Progenitor cell of endocrine pancreas (in vitro differentiated cells): ENCODE measurements at regions not wholly inside any gene's neighbourhood (a gene's known extent, or its start where the extent isn't known, plus 50 kb on each side); places are given as distances from the start of the nearest gene placed in this dataset.

Experiments
- DNase-seq: peaks from one replicate; pipeline ENCODE4 v3.0.0; 2021; ENCODE audit warnings: low spot score; ENCODE audit not compliant: unreplicated experiment
- H3K27ac Mint-ChIP-seq: 2 replicates; pipeline ENCODE4 v1.8.0; 2021; ENCODE audit warnings: mild to moderate bottlenecking, moderate library complexity, mixed read lengths
- H3K27me3 Mint-ChIP-seq: 2 replicates; pipeline ENCODE4 v1.8.0; 2021; ENCODE audit warnings: mixed read lengths
- H3K36me3 Mint-ChIP-seq: 2 replicates; pipeline ENCODE4 v1.8.0; 2022; ENCODE audit warnings: mixed read lengths; ENCODE audit not compliant: insufficient read depth
- H3K4me1 Mint-ChIP-seq: 2 replicates; pipeline ENCODE4 v1.8.0; 2021; ENCODE audit warnings: low read depth, mixed read lengths
- H3K4me3 Mint-ChIP-seq: 2 replicates; pipeline ENCODE4 v1.8.0; 2021; ENCODE audit warnings: low read depth, mild to moderate bottlenecking, moderate library complexity, mixed read lengths
- H3K9me3 Mint-ChIP-seq: 2 replicates; pipeline ENCODE4 v1.8.0; 2021; ENCODE audit warnings: low read depth, mixed read lengths
- TF ChIP-seq, protein P1 (sequence below): fragments of 200-600 bp; sonication (generic); IDR thresholded peaks from one replicate; pipeline ENCODE4 v1.5.0; 2021; ENCODE audit warnings: antibody characterized with exemption, mild to moderate bottlenecking; ENCODE audit not compliant: unreplicated experiment

DNA sequence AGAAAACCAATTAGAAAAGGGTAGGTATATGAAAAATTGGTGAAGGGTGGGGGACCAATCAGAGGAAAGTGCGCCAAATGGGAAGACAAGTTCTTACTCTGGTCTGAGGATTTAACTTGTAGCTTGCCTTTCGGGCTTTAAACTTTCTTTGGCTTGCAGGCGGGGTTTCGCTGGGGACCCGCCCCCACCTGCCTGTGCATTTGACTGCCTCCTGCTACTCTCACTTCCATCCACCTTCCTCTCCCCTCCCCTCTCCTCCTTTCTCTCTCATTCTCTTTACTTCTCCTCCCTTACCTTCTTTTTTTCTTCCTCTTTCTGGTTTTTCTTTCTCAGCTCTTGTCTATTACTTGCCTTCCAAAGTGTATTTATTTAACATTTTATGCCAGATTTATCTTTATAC is 278.8 kb downstream of the DNAJB9 start:
- peaks cover 16% of the 10 kb centered on the region for H3K27me3 Mint-ChIP-seq
- no peaks in the 10 kb centered on the region for H3K9me3 Mint-ChIP-seq
- DNase-seq = no peak
- TF ChIP-seq, protein P1, sequence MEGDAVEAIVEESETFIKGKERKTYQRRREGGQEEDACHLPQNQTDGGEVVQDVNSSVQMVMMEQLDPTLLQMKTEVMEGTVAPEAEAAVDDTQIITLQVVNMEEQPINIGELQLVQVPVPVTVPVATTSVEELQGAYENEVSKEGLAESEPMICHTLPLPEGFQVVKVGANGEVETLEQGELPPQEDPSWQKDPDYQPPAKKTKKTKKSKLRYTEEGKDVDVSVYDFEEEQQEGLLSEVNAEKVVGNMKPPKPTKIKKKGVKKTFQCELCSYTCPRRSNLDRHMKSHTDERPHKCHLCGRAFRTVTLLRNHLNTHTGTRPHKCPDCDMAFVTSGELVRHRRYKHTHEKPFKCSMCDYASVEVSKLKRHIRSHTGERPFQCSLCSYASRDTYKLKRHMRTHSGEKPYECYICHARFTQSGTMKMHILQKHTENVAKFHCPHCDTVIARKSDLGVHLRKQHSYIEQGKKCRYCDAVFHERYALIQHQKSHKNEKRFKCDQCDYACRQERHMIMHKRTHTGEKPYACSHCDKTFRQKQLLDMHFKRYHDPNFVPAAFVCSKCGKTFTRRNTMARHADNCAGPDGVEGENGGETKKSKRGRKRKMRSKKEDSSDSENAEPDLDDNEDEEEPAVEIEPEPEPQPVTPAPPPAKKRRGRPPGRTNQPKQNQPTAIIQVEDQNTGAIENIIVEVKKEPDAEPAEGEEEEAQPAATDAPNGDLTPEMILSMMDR = no peak
- H3K27ac Mint-ChIP-seq = no peak overlapping the region
- H3K4me1 Mint-ChIP-seq = no peaks in the 10 kb centered on the region
- H3K36me3 Mint-ChIP-seq = no peaks in the 10 kb centered on the region
- no peak overlapping the region for H3K4me3 Mint-ChIP-seq

DNA sequence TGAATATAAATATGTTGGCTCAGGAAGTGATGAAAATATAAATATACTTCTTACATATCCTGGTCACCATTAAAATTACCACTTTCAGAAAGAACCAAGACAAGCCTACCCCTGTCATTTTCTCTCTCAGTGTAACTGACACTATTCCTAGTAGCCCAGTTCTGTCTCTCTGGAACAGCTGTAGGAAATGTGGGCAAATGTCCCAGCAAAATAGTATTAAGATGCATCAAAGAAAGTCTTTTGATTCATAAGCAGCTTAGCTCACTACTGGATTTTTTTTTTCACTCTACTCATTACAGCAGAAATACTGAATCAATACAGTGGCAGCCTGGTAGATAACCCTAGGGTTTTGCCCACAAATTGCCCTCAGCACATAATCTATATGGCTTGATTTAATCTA is 290.9 kb downstream of the DNAJB9 start:
- no peaks in the 10 kb centered on the region for H3K4me1 Mint-ChIP-seq

DNA sequence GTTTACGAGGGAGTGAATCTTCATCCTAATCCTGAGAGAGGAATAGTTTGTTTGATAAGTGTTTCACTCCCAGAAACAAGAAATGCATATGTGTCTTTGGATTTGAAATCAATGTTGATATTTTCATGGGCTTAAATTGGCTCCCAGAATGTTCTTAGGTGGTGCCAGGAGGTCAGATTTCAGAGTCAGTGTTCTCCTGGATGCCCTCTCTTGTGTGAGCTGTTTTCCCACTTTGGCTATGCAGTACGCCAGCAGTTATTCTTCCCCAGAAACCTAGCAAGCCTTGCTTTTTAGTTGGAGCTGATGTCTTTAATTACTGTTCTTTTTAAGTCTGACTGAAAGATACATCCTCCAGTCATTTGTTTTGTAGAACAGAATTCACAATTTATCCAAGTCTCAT is 291.4 kb downstream of the DNAJB9 start:
- Mint-ChIP-seq H3K4me3 (no peak overlapping the region), H3K27ac (no peak overlapping the region), H3K36me3 (peaks cover 1% of the 10 kb centered on the region), H3K9me3 (peaks cover 10% of the 10 kb centered on the region), H3K27me3 (peaks cover 16% of the 10 kb centered on the region), H3K4me1 (no peaks in the 10 kb centered on the region)
- no peak for DNase-seq
- TF ChIP-seq, protein P1 = no peak

More for the DNA sequence above, 290.9 kb downstream of the DNAJB9 start:
- DNase-seq = no peak
- Mint-ChIP-seq H3K36me3 (peaks cover 1% of the 10 kb centered on the region), H3K9me3 (peaks cover 10% of the 10 kb centered on the region), H3K27ac (no peak overlapping the region), H3K4me3 (no peak overlapping the region), H3K27me3 (peaks cover 17% of the 10 kb centered on the region)
- TF ChIP-seq, protein P1 = no peak

DNA sequence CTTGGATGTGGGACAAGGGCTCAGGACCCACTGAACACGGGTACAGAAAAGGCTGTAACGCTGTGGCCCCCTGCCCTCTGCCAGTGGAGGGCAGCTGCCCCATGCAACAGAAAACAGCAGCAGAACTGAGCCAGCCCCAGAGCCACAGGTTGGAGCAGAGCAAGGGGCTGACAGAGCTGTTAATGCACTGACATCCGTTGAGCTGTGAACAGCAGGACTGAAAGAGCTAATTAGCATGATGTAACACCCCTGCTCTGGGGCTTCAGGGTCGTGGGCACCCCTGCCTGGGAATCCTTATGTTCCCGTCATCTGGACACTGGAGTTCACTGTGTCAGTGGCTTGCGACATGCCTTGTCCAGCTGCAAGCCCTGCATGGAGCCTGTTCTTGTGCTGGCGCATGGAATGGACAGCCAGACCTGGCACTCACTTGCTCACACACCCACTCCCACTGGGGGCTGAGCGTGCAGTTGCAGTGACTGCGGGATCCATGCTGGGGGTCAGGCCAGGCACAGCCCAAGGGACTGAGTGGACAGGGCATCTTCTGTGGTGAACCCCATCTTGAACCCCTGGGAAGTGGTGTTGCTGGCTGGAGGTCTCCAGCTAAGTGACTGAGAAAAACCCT is 293.7 kb downstream of the DNAJB9 start:
- TF ChIP-seq, protein P1 = no peak
- no peak for DNase-seq
- H3K27me3 Mint-ChIP-seq = peaks cover 9% of the 10 kb centered on the region

DNA sequence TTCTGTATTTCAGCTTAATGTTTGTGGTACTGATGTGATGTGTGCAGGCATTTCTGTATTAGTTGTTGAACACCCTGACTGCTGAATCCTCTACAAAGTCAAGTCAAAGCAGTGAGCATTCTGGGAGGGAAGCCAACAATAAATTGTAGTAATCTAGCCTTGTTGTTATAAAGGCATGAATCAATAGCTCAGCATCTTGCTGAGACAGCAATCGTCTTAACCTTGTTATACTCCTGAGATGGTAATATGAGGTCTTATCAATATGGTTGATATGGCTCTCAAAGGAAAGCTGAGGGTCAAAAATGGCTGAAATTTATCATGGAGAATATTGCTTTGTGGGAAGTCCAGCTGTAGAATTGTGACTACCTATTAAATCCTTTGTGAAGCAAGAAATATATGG is 299.4 kb downstream of the DNAJB9 start:
- Mint-ChIP-seq H3K4me1 (no peaks in the 10 kb centered on the region), H3K27me3 (no peaks in the 10 kb centered on the region), H3K4me3 (no peak overlapping the region), H3K27ac (no peak overlapping the region), H3K36me3 (no peaks in the 10 kb centered on the region), H3K9me3 (peaks cover 5% of the 10 kb centered on the region)
- no peak for DNase-seq
- TF ChIP-seq, protein P1 = no peak

More for the DNA sequence above, 293.7 kb downstream of the DNAJB9 start:
- no peak overlapping the region for H3K27ac Mint-ChIP-seq
- H3K4me3 Mint-ChIP-seq = no peak overlapping the region
- H3K9me3 Mint-ChIP-seq = peaks cover 10% of the 10 kb centered on the region
- H3K36me3 Mint-ChIP-seq = peaks cover 1% of the 10 kb centered on the region
- no peaks in the 10 kb centered on the region for H3K4me1 Mint-ChIP-seq
